Mammary epithelial cell (primary cell): ENCODE measurements at regions not wholly inside any gene's neighbourhood (a gene's known extent, or its start where the extent isn't known, plus 50 kb on each side); places are given as distances from the start of the nearest gene placed in this dataset.

Experiments
- EZH2 ChIP-seq: IDR thresholded peaks from 2 replicates; pipeline ENCODE4 v1.6.1; 2012; ENCODE audit warnings: low read length, inconsistent platforms, borderline replicate concordance
- TF ChIP-seq, protein P1 (sequence below), 2 donors: IDR thresholded peaks in 1 of 2; conservative IDR thresholded peaks in 1 of 2; 2 replicates each; pipeline ENCODE4 v1.5.1; 2011 to 2012; ENCODE audit warnings: inconsistent platforms in 2 of 2, low read length in 2 of 2, mild to moderate bottlenecking in 2 of 2, control low read depth in 1 of 2, low read depth in 1 of 2; ENCODE audit not compliant: insufficient read depth in 1 of 2; ENCODE audit errors: extremely low read depth in 1 of 2

DNA sequence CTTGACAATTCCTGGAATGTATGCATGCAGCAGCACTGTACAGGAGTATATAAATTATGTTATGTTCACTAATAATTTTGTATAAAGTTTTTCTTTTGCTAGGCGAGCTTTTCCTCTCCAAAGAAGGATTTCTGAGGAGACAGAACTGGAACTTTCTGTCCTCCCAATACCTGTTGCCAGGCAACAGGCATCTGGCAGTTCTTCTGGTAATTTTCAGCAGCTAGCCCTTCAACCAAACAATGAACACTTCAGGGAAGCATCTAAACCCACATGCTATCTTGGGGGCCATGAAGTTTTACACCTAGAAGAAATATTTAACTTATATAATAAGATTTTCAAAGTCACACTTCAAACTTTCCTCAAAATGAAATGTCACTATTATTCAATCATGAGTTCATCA is 162.9 kb upstream of the SYT10 start:
- TF ChIP-seq, protein P1, sequence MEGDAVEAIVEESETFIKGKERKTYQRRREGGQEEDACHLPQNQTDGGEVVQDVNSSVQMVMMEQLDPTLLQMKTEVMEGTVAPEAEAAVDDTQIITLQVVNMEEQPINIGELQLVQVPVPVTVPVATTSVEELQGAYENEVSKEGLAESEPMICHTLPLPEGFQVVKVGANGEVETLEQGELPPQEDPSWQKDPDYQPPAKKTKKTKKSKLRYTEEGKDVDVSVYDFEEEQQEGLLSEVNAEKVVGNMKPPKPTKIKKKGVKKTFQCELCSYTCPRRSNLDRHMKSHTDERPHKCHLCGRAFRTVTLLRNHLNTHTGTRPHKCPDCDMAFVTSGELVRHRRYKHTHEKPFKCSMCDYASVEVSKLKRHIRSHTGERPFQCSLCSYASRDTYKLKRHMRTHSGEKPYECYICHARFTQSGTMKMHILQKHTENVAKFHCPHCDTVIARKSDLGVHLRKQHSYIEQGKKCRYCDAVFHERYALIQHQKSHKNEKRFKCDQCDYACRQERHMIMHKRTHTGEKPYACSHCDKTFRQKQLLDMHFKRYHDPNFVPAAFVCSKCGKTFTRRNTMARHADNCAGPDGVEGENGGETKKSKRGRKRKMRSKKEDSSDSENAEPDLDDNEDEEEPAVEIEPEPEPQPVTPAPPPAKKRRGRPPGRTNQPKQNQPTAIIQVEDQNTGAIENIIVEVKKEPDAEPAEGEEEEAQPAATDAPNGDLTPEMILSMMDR (conservative IDR thresholded peaks at IDR 0.05 in 1 of 2, IDR thresholded peaks at IDR 0.05 in 1 of 2; ENCODE audit: extremely low read depth in 1 of 2, insufficient read depth in 1 of 2, low read depth in 1 of 2, low read length in 2 of 2) = no peak
- no peak for TF ChIP-seq EZH2
